Keratinocyte (primary cell): ENCODE measurements at regions not wholly inside any gene's neighbourhood (a gene's known extent, or its start where the extent isn't known, plus 50 kb on each side); places are given as distances from the start of the nearest gene placed in this dataset.

Experiments
- DNase-seq: peaks from one replicate; pipeline ENCODE4 v3.0.0-alpha.2; 2011; ENCODE audit warnings: low read depth, missing footprints, low spot score
- FAIRE-seq: peaks from 2 replicates; lab custom pipeline; 2011; peaks lifted over from hg19 to GRCh38; lab: Jason Lieb, UNC
- H2AFZ ChIP-seq: 2 replicates; pipeline ENCODE4 v1.6.0; 2012; ENCODE audit warnings: low read length, control low read depth, inconsistent platforms; ENCODE audit not compliant: control insufficient read depth
- H3K27ac ChIP-seq: 2 replicates; pipeline ENCODE4 v1.5.1; 2011; ENCODE audit warnings: low read length; ENCODE audit not compliant: control insufficient read depth, insufficient read depth
- H3K27me3 ChIP-seq: 3 replicates; pipeline ENCODE4 v1.6.0; 2011; ENCODE audit warnings: low read length; ENCODE audit not compliant: control insufficient read depth, insufficient read depth; ENCODE audit errors: extremely low read depth
- H3K36me3 ChIP-seq, 2 experiments: 2 replicates in 1 of 2; 3 replicates in 1 of 2; pipeline ENCODE4 v1.5.1; 2011; ENCODE audit warnings: low read length in 2 of 2, mild to moderate bottlenecking in 1 of 2; ENCODE audit not compliant: control insufficient read depth in 2 of 2, insufficient read depth in 2 of 2; ENCODE audit errors: extremely low read depth in 1 of 2
- H3K4me1 ChIP-seq: 3 replicates; pipeline ENCODE4 v1.5.1; 2011; ENCODE audit warnings: low read length; ENCODE audit not compliant: control insufficient read depth, insufficient read depth; ENCODE audit errors: extremely low read depth
- H3K4me2 ChIP-seq: 3 replicates; pipeline ENCODE4 v1.6.0; 2011; ENCODE audit warnings: low read depth, low read length; ENCODE audit not compliant: control insufficient read depth, insufficient read depth; ENCODE audit errors: extremely low read depth
- H3K4me3 ChIP-seq, 3 experiments: fragments of 200-600 bp in 1 of 3; sonication (generic) in 1 of 3; 2 replicates in 2 of 3; 3 replicates in 1 of 3; pipeline ENCODE4 v1.5.1; 2011 to 2016; ENCODE audit warnings: low read length in 3 of 3, mild to moderate bottlenecking in 3 of 3, control low read depth in 2 of 3, inconsistent platforms in 1 of 3, low read depth in 1 of 3, mixed read lengths in 1 of 3, mixed run types in 1 of 3, moderate library complexity in 1 of 3; ENCODE audit not compliant: control insufficient read depth in 2 of 3, insufficient read depth in 2 of 3; ENCODE audit errors: extremely low read depth in 1 of 3
- H3K79me2 ChIP-seq: 2 replicates; pipeline ENCODE4 v1.6.0; 2012; ENCODE audit warnings: low read length; ENCODE audit not compliant: control insufficient read depth, insufficient read depth
- H3K9ac ChIP-seq: 3 replicates; pipeline ENCODE4 v1.6.0; 2011; ENCODE audit warnings: low read length; ENCODE audit not compliant: control insufficient read depth, insufficient read depth; ENCODE audit errors: extremely low read depth
- H3K9me1 ChIP-seq: 3 replicates; pipeline ENCODE4 v1.6.0; 2011; ENCODE audit warnings: low read length; ENCODE audit not compliant: control insufficient read depth, insufficient read depth; ENCODE audit errors: extremely low read depth
- H3K9me3 ChIP-seq: 2 replicates; pipeline ENCODE4 v1.5.1; 2012; ENCODE audit warnings: low read depth, low read length; ENCODE audit not compliant: control insufficient read depth
- H4K20me1 ChIP-seq: 3 replicates; pipeline ENCODE4 v1.6.0; 2011; ENCODE audit warnings: low read length; ENCODE audit not compliant: control insufficient read depth, insufficient read depth; ENCODE audit errors: extremely low read depth
- EZH2 ChIP-seq: IDR thresholded peaks from one replicate; pipeline ENCODE4 v1.6.1; 2012; ENCODE audit warnings: inconsistent platforms, mild to moderate bottlenecking, low read length, moderate library complexity
- dilution Hi-C: fragments of 300-500 bp; cut with MboI; formaldehyde crosslinking; loops from one replicate; pipeline ENCODE4 v1.7.0; 2020; ENCODE audit warnings: low sequenced_read_pairs; ENCODE audit not compliant: extremely low pct_ligation_motif_present
- TF ChIP-seq, protein P1 (sequence below), 3 experiments: IDR thresholded peaks in 1 of 3; conservative IDR thresholded peaks in 1 of 3; optimal IDR thresholded peaks in 1 of 3; 2 replicates in 2 of 3; 3 replicates in 1 of 3; pipeline versions ENCODE3 to v1.5.1; 2011; ENCODE audit warnings: low read length in 3 of 3, mild to moderate bottlenecking in 3 of 3, moderate library complexity in 2 of 3, control low read depth in 1 of 3, inconsistent platforms in 1 of 3; ENCODE audit not compliant: insufficient read depth in 2 of 3; ENCODE audit errors: extremely low read depth in 1 of 3

DNA sequence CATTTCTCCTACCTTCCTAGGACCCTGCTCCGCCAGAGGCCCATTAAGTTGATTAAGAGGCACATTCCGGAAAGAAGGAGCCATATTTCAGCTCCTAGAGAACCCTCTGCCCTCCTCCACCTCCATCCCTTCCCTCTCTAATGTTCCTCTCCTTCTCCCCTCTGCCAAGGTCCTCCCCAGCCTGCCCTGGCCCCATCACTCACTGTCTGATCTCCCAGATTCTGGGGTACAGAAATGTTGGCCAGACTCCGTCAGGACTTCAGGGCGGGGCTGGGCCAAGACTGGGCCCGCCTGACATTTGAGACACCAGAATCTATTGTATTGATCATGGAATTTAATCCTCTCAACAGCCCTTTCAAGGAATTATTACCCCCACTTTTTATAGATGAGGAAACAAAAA is 136.1 kb downstream of the TMEM132E start:
- Histone ChIP-seq H3K4me2 (no peak overlapping the region), H2AFZ (no peak overlapping the region), H3K4me1 (no peaks in the 10 kb centered on the region), H4K20me1 (no peaks in the 10 kb centered on the region), H3K9ac (no peak overlapping the region), H3K27ac (no peak overlapping the region), H3K36me3 (no peaks in the 10 kb centered on the region), H3K27me3 (no peaks in the 10 kb centered on the region), H3K4me3 (no peak overlapping the region), H3K9me3 (no peaks in the 10 kb centered on the region), H3K9me1 (no peaks in the 10 kb centered on the region), H3K79me2 (no peaks in the 10 kb centered on the region)
- no peak for FAIRE-seq
- dilution Hi-C loops, result no loop called here
- no peak for DNase-seq
- no peak for TF ChIP-seq EZH2
- TF ChIP-seq, protein P1, sequence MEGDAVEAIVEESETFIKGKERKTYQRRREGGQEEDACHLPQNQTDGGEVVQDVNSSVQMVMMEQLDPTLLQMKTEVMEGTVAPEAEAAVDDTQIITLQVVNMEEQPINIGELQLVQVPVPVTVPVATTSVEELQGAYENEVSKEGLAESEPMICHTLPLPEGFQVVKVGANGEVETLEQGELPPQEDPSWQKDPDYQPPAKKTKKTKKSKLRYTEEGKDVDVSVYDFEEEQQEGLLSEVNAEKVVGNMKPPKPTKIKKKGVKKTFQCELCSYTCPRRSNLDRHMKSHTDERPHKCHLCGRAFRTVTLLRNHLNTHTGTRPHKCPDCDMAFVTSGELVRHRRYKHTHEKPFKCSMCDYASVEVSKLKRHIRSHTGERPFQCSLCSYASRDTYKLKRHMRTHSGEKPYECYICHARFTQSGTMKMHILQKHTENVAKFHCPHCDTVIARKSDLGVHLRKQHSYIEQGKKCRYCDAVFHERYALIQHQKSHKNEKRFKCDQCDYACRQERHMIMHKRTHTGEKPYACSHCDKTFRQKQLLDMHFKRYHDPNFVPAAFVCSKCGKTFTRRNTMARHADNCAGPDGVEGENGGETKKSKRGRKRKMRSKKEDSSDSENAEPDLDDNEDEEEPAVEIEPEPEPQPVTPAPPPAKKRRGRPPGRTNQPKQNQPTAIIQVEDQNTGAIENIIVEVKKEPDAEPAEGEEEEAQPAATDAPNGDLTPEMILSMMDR (optimal IDR thresholded peaks at IDR 0.05 in 1 of 3, IDR thresholded peaks at IDR 0.05 in 1 of 3, conservative IDR thresholded peaks at IDR 0.05 in 1 of 3; ENCODE audit: extremely low read depth in 1 of 3, insufficient read depth in 2 of 3, low read length in 3 of 3), result no peak

DNA sequence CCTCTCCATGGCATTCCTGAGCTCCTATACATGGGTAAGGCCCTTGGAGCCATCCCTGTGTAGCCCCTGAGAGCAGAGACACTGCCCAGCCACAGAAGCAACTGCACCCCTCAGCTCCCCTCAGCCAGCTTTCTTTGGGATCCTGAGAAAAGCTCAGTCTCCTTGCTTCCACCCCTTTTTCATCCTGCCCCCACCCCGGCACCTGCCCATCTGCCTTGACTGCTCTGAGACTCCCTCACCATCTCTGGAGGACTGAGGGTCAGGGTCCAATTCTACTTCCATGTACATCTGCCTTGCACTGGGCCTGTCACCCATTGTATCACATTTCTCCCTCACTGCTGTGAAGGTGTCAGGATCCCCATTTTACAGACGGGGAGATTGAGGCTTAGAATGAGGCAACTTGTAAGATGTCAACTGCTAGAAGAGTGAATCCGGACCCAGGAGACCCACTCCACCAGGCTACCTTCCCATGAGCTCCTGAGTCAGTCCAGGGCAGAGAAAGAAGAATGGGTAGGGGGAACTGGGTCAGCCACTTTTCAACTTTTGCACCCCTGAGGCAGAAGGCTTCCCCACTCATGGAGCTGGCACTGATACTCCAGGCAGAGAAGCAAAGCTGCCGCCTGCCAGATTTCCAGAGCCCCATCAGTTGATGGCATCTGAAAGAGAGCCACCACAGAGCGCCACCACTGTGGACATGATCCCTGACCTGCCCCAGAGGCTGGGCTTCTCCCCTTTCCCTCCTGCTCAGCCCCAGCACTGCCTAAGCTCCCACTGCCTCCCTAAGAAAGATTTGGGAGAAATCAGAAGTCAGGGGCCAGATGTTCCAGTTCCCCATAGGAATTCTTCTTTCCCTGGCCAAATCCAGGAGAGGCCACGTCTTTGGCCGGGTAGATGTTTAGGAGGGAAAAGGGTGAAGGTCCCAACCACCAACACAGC is 135.4 kb downstream of the TMEM132E start:
- Histone ChIP-seq H3K9me1 (no peaks in the 10 kb centered on the region), H3K36me3 (no peaks in the 10 kb centered on the region), H3K9me3 (no peaks in the 10 kb centered on the region), H3K4me3 (no peak overlapping the region), H4K20me1 (no peaks in the 10 kb centered on the region), H3K27me3 (no peaks in the 10 kb centered on the region), H3K79me2 (no peaks in the 10 kb centered on the region), H3K4me1 (no peaks in the 10 kb centered on the region), H3K9ac (no peak overlapping the region), H2AFZ (no peak overlapping the region), H3K4me2 (no peak overlapping the region), H3K27ac (no peak overlapping the region)
- dilution Hi-C loops, result no loop called here
- TF ChIP-seq EZH2, result no peak
- TF ChIP-seq, protein P1 (optimal IDR thresholded peaks at IDR 0.05 in 1 of 3, IDR thresholded peaks at IDR 0.05 in 1 of 3, conservative IDR thresholded peaks at IDR 0.05 in 1 of 3; ENCODE audit: extremely low read depth in 1 of 3, insufficient read depth in 2 of 3, low read length in 3 of 3), result no peak
- DNase-seq (no peak), FAIRE-seq (no peak)
